ENCODE measurements at regions not wholly inside any gene's neighbourhood (a gene's known extent, or its start where the extent isn't known, plus 50 kb on each side); places are given as distances from the start of the nearest gene placed in this dataset.

DNA sequence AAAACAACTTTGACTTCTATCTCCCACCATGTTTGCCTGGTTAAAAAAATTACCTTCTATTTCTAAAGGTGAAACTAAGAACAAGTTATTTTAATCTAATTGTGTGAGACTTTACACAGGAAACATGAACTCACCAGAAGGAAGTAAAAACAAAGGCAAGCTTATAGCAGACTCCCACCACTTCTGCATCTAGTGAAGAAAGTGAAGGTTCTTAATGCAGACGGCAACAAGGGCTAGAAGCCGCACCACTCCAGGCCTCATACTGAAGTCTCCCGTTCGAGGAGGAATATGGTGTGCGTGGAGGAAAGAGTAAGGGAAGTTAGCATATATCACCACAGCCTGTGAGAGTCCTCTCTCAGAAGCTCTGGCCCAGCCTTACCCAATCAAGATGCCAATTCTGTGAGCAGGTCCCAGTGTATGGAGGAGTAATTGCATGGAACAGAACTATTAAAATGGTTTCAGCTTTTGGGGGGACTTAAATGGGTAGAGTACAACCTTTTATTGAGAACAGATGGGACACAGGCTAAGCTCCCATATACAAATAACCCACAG, 958.7 kb downstream of the BCL11A start:
- no peak for DNase-seq

GRCh38 chr2:59590798-59591197, 962.7 kb downstream of the BCL11A start:
- DNase-seq: no peak

- DNase-seq: no peak
Observed at GRCh38 chr2:59589881-59590280, 963.6 kb downstream of the BCL11A start.

- no peak for DNase-seq
Observed at GRCh38 chr2:59588286-59588685, 965.2 kb downstream of the BCL11A start.

GRCh38 chr2:59586176-59586575, 967.3 kb downstream of the BCL11A start:
- no peak for DNase-seq

- DNase-seq: no peak
Observed at GRCh38 chr2:59585655-59586054, 967.8 kb downstream of the BCL11A start.

GRCh38 chr2:59584958-59585357, 968.5 kb downstream of the BCL11A start:
- no peak for DNase-seq

DNA sequence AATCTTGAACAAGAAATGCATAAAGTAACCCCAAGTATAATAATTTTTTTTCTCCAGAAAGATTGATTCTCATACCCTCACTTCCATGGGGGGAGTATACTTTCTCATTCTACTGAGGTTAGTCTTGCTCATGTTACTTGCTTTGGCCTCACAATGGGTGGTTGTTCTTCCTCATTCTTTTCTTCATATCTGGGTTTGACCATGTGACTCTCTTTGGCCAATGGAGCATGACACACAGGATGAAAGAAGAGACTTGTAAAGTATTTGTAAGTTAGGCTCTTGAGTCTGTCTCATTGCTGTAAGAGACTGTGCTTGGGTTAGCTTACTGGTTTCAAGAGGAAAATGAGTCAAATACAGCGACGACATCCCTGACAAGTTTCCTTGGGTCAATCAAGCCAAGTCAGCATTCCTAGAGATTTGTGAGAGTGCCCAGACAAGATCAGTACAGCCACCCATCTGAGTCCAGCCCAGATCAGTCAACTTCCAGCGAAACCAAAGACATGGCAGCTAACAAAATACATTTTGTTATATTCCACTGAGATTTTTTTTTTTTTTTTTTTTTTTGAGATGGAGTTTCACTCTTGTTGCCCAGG, 970.2 kb downstream of the BCL11A start:
- no peak for DNase-seq

DNA sequence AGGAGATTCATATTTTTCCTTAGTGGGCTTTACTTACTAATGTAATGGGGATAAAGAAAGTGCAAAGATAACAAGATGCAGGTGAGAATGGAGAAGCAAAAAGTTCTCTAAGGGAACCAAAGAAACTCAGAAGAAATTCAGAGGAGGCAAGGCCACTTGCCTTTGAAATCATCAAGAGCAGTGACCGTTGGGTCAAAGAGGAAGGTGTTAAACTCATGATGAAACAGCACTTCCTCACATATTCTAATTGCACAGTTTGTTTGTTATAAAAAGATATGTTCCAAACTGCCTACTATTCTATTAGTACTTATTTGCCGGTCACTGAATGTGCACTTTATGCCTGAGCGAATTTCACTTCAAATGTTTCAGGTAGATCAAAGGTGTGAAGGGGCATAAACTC, 975.1 kb downstream of the BCL11A start:
- DNase-seq: no peak

- no peak for DNase-seq
Observed at GRCh38 chr2:59575191-59575590, 978.3 kb downstream of the BCL11A start.

DNA sequence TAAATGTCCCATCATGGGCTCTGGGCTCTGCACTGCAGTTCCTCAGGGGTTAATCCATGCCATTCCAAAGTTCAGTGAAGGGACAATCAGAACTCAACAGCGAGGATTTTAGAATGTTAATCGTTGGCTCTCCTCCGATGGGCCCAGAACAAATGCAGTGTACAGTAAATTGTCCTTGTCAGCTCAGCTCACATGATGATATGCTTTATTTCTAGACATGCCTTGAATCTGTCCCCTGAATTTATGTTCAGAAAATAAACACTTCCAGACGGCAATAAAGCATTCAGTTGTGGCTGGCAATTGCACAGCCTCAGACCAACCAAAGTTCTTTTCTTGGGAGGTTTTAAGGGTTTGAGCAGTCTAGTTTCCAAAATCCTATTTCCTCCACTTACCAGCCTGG, 981.2 kb downstream of the BCL11A start:
- no peak for DNase-seq

- no peak for DNase-seq
Observed at GRCh38 chr2:59570818-59571217, 982.6 kb downstream of the BCL11A start.

GRCh38 chr2:59569124-59569523, 984.3 kb downstream of the BCL11A start:
- DNase-seq: no peak

DNA sequence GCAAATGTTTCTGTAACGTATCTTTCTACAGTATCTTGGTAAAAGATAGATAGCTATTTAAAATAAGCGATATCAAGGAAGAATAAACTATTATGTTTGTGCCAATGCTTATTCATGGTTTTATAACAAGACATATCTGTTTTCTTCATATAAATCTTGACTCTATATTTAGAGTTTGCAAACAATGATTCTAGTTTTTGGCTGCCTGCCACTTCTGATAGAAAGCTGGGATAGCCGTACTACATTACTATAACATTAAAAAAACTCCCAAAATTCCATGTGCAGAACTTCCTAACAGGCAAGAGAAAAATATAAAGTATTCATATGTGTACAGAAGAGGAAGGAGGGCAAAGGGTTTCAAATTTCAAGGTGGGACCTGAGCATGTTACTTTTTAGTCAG, 985.0 kb downstream of the BCL11A start:
- DNase-seq: no peak

DNA sequence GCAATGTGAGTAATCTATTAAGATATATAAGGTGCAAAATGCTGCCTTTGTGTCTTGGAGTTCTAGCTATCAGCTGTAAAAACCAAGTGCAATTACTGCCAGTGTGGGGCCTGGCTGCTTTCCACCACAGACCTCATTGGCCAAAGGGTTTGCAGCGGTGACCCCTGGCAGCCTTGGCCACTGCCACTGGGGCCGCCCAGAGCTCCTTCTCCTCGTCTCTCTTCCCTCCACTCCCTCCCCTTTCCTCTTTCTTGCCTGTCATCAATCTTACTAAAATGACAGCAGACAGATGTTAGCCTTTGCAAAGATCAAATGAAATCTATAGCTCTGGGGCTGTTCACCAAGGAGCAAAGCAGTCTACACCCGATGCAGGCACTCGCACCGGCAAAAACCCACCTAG, 986.3 kb downstream of the BCL11A start:
- DNase-seq: no peak

DNA sequence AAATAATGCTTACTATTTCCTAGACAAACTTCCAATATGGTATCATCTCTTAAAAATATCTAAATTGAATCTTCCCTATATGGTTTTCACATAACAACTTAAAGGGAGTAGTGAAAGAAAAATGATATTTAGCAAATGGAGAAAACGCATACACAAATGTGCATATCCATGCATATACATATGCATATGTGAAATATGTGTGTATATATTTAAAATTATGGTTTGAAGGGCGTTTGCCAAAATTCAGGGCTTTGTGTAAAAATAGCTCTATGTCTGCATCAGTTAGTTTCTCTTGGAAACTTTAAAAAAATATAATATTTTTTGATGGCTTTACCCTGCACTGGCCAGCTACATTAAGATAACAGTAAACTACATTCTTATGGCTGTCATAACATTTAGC, 986.7 kb downstream of the BCL11A start:
- no peak for DNase-seq

- no peak for DNase-seq
Observed at GRCh38 chr2:59561281-59561680, 992.2 kb downstream of the BCL11A start.

DNA sequence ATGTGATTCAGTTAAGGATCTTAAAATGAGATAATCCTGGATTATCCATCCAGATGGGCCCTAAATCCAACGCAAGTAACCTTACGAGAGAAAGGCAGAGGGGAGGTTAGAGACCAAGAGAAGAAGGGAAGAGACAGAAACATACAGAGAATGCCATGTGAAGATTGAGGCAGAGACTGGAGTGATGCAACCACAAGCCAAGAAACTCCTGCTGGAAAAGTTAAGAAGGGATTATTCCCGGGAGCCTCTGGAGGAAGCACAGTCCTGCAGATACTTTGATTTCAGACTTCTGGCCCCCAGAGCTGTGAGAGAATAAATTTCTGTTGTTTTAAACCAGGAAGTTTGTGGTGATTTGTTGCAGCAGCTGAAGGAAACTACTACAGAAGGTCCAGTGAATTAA, 992.7 kb downstream of the BCL11A start:
- DNase-seq: no peak

- no peak for DNase-seq
Observed at GRCh38 chr2:59540864-59541263, 1012.6 kb downstream of the BCL11A start.

DNA sequence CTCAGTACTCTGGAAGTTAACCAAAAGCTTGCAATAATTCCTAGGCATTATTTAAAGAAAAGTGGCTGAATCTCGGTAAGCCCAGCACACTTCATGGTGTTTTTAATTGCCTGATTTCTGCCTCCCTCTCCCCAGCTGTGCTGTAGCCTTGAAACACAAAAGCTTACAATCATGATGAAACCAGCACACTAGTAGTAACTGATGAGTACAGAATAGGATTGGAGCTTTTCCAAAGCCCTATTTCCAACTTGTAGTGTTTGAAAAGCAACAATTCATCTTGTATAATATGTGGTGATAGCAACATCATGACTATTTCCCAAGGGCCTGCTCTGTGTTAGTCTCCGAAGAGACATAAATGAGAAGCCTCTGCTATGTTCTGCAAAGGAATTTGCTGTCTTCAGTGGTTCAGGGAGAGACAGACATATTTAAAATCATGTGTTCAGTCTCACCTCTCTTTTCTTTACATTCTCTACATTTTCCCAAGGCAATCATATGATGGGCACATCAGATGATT, 1015.0 kb downstream of the BCL11A start:
- DNase-seq: no peak

DNA sequence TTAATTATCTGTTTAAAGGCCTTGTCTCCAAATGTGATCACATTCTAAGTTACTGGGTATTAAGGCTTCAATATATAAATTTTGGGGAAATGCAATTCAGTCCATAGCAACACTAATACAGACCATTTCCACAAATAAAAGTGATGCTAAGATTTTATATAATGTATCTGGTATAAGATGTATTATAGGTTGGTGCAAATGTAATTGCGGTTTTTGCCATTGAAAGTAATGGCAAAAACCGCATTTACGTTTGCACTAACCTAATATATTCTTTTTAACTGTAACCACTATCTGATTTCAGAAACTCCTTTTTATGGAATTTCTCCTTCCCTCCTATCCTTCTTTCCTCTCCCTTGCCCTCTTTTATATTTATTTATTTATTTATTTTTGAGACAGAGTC, 1020.6 kb downstream of the BCL11A start:
- DNase-seq: no peak

DNA sequence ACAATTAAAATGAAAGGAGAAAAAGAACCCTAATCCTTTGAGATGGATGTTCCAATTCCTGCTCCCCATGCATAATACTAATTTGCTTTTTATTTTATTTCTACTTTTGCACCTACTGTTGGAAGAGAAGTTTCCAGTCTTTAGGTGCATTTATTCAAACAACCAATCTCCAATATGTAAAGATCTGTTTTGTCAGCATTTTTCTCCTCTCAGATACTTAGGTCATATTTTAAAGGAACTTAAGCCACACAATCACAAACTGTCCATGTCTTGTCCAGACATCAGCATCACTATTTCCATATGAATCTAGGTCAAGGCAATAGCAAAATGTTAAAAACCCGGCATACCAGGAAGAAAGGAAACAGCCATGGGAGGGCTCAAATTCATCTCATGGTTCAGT, 1023.2 kb downstream of the BCL11A start:
- DNase-seq: no peak

DNA sequence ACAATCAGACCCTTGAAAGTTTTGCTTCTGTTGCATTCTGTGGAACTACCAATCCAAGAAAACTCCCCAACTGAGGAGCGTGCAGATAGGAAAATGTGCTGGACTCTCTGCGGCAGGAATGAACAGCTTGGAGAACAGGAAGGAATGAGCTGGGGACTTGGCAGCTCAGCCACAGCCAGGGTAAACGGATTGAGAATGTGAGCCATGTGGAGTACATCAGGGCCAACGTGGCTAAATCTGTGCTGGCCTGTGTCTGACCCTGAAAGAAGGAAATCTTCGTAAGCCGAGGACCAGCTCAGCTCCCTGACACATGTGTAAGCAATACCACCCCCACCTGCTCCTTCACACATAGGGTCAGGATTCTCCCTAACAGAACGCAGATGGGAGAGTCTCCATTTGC, 1023.7 kb downstream of the BCL11A start:
- DNase-seq: no peak

GRCh38 chr2:59528525-59528924, 1024.9 kb downstream of the BCL11A start:
- DNase-seq: no peak

- no peak for DNase-seq
Observed at GRCh38 chr2:59502981-59503380, 1050.5 kb downstream of the BCL11A start.
